Large intestine (tissue), 3 donors: ENCODE measurements at regions not wholly inside any gene's neighbourhood (a gene's known extent, or its start where the extent isn't known, plus 50 kb on each side); places are given as distances from the start of the nearest gene placed in this dataset.
"Not testable (repeated sequence)": the region's sequence is repeated elsewhere in the genome, so short reads cannot be mapped to it uniquely, and the experiment has no call there.

Experiments used
- DNase-seq, 2 donors: peaks; one replicate each; pipeline versions ENCODE4 v3.0.0 to v3.0.0-alpha.2; 2013
- H3K27ac ChIP-seq: one replicate; pipeline ENCODE4 v1.5.1; 2013; ENCODE audit warnings: low read length
- H3K27me3 ChIP-seq: 2 replicates; pipeline ENCODE4 v1.6.1; 2013; ENCODE audit warnings: low read length; ENCODE audit not compliant: control insufficient read depth, insufficient read depth
- H3K36me3 ChIP-seq: 2 replicates; pipeline ENCODE4 v1.6.1; 2013; ENCODE audit warnings: low read length; ENCODE audit not compliant: control insufficient read depth, insufficient read depth
- H3K4me1 ChIP-seq: one replicate; pipeline ENCODE4 v1.6.1; 2013; ENCODE audit warnings: low read length; ENCODE audit not compliant: control insufficient read depth, insufficient read depth
- H3K4me3 ChIP-seq: one replicate; pipeline ENCODE4 v1.5.1; 2013; ENCODE audit warnings: low read length
- H3K9me3 ChIP-seq: one replicate; pipeline ENCODE4 v1.6.1; 2013; ENCODE audit warnings: mild to moderate bottlenecking, low read depth, low read length, moderate library complexity; ENCODE audit not compliant: control insufficient read depth
- WGBS: methylation state at CpG from one replicate; pipeline ENCODE4 v1.1.5; 2013; ENCODE audit warnings: low lambda C conversion rate; ENCODE audit not compliant: insufficient coverage; 5-methylcytosine and 5-hydroxymethylcytosine counted together

DNA sequence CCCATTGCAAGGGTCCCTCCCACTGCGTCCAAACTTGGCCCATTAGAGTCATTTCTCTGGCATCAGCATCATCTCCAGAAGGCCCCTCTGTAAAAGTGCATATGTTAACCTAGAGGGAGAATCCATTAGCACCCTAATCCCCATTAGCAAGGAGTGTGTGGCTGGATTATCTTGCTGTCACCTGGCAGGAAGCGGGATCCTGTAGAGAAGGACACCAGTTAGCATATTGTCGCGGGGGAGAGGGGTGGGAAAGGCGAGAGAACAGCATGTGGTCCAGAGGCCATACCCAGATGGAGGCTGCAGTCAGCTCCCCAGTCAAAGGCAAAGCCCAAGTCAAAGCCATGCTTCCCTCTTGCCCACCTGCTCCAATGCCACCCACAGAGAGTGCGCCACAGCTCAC is 64.0 kb downstream of the OLIG1 start:
- Histone ChIP-seq H3K27ac (no peak overlapping the region), H3K4me1 (no peaks in the 10 kb centered on the region), H3K36me3 (no peaks in the 10 kb centered on the region), H3K27me3 (peaks cover 42% of the 10 kb centered on the region), H3K4me3 (no peak overlapping the region), H3K9me3 (no peaks in the 10 kb centered on the region)
- DNase-seq, result no peak
- WGBS, result no CpG with 5 or more reads among the region's 6 CpGs

DNA sequence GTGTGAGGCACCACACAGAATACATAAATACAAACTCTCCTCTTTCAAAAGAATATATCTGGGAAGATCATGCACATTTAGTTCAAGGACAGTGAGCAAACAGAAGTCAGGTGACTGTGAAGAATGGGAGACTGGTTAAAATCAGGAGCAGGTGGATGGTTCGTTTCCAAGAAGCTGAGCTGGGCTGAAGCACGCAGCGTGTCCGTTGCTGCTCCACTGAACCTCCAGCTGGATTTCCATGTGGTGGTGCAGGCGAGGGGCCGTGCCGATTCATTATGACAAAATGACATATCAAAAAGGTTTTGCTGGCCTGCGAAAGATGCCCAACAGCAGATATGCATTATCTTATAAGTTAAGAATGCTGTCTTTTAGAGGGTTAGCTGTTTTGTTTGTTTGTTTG is 66.0 kb downstream of the OLIG1 start:
- Histone ChIP-seq H3K9me3 (no peaks in the 10 kb centered on the region), H3K4me1 (no peaks in the 10 kb centered on the region), H3K36me3 (no peaks in the 10 kb centered on the region), H3K27ac (no peak overlapping the region), H3K4me3 (no peak overlapping the region), H3K27me3 (peaks cover 54% of the 10 kb centered on the region)
- no peak for DNase-seq
- whole genome bisulfite sequencing, result no CpG with 5 or more reads among the region's 8 CpGs

DNA sequence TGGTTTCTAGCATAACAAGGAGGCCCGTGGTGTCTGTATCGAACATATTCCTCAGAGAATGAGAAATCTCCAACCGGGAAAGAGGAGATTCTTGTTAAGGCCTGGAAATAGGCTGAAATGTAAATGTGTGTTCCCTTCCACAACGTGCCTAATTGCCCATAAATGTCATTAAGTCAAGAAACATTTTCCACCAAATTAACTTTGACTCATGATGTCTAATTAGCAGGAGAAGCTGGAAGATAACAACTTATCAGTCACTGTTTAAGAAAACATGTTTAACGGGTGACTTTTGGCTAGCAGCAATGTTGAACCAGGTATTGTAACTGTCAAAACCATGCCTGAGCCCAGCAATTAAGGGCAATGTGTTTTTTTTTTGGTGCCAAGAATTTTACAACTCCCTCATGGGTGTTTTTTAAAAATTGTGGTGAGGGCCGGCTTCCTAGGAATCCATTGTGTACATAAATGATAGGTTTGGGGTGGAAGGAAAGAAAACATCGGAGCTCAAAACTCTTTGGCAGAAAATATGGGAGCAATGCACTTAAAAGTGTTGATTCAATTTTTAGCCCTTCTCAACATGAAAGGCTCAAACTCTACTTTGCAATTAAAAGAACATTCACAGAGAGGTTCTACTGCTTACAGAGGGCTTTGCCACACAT is 67.0 kb downstream of the OLIG1 start:
- H3K27me3 ChIP-seq, result peaks cover 46% of the 10 kb centered on the region

GRCh38 chr21:33139084-33139483 is 69.1 kb downstream of the OLIG1 start:
- peaks cover 38% of the 10 kb centered on the region for H3K27me3 ChIP-seq
- no peaks in the 10 kb centered on the region for H3K36me3 ChIP-seq
- no peak overlapping the region for H3K4me3 ChIP-seq
- no peak overlapping the region for H3K27ac ChIP-seq
- no peaks in the 10 kb centered on the region for H3K4me1 ChIP-seq
- no peak for DNase-seq
- H3K9me3 ChIP-seq, result no peaks in the 10 kb centered on the region
- 40% methylated on average over 1 of the region's 18 CpGs for WGBS

More for the DNA sequence above, 67.0 kb downstream of the OLIG1 start:
- H3K36me3 ChIP-seq, result no peaks in the 10 kb centered on the region
- no peak overlapping the region for H3K4me3 ChIP-seq
- WGBS, result 34% methylated on average over 3 of the region's 7 CpGs
- no peaks in the 10 kb centered on the region for H3K4me1 ChIP-seq
- no peaks in the 10 kb centered on the region for H3K9me3 ChIP-seq
- no peak overlapping the region for H3K27ac ChIP-seq
- DNase-seq, result no peak

- H3K36me3 ChIP-seq, result no peaks in the 10 kb centered on the region
- no peaks in the 10 kb centered on the region for H3K4me1 ChIP-seq
- H3K27ac ChIP-seq, result no peak overlapping the region
- no peaks in the 10 kb centered on the region for H3K9me3 ChIP-seq
- peaks cover 32% of the 10 kb centered on the region for H3K27me3 ChIP-seq
- no peak for DNase-seq
- no peak overlapping the region for H3K4me3 ChIP-seq
- WGBS, result no CpG with 5 or more reads among the region's 2 CpGs
These were observed 70.3 kb downstream of the OLIG1 start for GRCh38 chr21:33140288-33140687.

DNA sequence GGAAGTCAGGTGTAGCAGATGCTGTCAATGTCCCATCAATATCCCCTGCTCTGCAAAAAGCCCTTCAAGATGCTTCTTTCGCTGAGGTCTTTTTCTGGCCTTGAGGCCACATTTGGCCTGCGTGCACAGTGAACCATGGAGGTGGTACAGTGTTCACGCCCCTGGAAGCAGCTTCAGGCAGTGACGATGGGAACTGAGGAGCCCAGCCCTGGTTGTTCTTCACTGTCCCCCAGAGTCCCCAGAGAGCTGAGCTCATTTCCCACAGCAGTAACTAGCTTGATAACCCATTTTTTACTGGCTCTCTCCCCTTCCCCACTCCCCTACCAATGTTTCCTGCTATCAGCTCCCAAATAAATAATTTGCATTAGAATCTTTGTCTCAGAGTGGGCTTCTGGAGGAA is 76.5 kb downstream of the OLIG1 start:
- H3K4me1 ChIP-seq, result no peaks in the 10 kb centered on the region
- H3K27ac ChIP-seq, result no peak overlapping the region
- no peaks in the 10 kb centered on the region for H3K9me3 ChIP-seq
- DNase-seq, result no peak
- no peak overlapping the region for H3K4me3 ChIP-seq
- peaks cover 23% of the 10 kb centered on the region for H3K27me3 ChIP-seq
- WGBS, result no CpG with 5 or more reads among the region's 4 CpGs
- no peaks in the 10 kb centered on the region for H3K36me3 ChIP-seq

DNA sequence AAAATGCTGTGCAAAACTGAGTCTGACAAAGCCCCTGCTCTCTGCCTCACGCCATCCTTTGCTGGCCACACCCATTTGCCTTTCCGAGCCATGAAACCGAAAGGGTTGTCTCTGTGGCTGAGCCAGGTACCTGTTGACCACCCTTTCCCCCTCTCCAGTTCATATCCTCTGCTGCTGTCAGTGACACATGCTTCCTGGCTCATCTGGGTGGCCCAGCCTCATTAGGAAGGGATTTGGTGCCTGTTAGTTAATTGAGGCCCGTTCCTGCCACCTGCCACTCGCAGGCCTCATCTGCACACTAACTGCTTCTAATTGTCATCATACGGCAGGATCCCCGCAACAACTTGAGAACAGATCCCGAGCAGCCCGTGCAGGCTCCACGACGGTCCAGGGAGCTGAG is 79.2 kb downstream of the OLIG1 start:
- WGBS, result no CpG with 5 or more reads among the region's 11 CpGs
- H3K9me3 ChIP-seq, result no peaks in the 10 kb centered on the region
- peaks cover 41% of the 10 kb centered on the region for H3K27me3 ChIP-seq
- H3K4me3 ChIP-seq, result no peak overlapping the region
- H3K4me1 ChIP-seq, result no peaks in the 10 kb centered on the region
- H3K36me3 ChIP-seq, result no peaks in the 10 kb centered on the region
- no peak for DNase-seq
- no peak overlapping the region for H3K27ac ChIP-seq

DNA sequence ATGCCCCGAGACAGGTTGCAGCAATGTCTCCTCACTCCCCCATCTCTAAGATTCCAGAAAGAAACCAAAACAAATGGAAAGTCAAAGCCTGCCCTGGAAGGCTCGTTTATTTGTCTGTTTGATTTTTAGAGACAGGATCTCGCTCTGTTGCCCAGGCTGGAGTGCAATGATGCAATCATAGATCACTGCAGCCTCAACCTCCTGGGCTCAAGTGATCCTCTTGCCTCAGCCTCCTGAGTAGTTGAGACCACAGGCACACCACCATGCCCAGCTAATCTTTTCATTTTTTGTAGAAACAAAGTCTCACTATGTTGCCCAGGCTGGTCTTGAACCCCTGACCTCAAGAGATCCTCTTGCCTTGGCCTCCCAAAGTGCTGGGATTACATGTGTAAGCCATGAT is 78.8 kb upstream of the IFNAR2 start:
- not testable (repeated sequence) for H3K27ac ChIP-seq, DNase-seq, H3K9me3 ChIP-seq, H3K4me3 ChIP-seq, H3K36me3 ChIP-seq, H3K4me1 ChIP-seq
- WGBS, result no CpG with 5 or more reads among the region's 3 CpGs
- peaks cover 32% of the 10 kb centered on the region for H3K27me3 ChIP-seq

DNA sequence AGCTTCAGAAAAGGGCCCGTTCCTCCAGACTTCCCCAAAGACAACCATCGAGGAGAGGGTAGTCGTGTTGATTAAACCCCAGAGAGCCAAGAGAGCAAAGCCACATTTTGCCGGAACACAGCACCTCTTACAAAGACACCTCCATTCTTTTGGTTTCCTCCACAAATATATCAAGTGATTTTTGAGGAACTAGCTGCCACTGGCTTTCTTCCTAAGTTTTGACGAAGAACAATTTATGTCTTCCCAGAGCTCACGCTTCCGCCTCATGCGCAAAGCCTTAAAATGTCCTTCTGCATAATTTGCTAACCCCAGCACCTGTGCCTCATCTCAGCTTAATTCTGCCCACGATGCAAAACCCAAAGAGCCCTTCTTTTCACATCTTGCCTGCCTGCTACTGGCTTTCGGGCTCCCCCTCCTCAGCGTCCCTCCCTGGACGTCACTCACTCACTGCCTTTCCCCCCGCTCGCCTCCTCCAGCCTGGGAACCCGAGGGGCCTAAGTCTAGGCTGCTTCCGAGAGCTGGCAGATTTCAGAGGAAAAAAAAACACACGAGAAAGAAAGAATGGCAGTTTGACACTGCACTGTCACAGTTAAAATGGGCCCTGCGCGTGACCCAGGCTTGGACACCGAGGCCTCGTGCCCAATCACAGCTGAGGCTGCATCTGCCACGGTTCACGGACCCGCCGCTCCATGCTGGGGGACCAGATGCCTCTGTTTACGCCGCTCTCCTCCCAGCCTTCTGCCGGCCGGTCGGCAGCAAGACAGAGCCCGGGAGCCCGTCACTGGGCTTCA is 77.6 kb upstream of the IFNAR2 start:
- DNase-seq, result no peak
- Histone ChIP-seq H3K4me3 (no peak overlapping the region), H3K27me3 (peaks cover 29% of the 10 kb centered on the region), H3K36me3 (no peaks in the 10 kb centered on the region), H3K9me3 (no peaks in the 10 kb centered on the region), H3K4me1 (no peaks in the 10 kb centered on the region), H3K27ac (no peak overlapping the region)
- no CpG with 5 or more reads among the region's 32 CpGs for WGBS

DNA sequence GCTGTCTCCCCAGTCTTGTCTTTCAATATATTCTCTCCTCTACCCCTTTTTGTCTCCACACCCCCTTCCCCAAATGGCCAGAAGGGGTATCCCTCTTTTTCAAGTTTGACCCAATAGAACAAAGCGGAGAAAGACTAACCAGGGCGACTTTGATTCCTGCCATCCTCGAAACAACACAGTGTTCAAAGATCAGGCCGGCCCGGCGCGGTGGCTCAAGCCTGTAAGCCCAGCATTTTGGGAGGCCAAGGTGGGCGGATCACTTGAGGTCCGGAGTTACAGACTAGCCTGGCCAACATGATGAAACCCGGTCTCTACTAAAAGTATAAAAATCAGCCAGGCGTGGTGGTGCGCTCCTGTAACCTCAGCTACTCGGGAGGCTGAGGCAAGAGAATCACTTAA is 77.0 kb upstream of the IFNAR2 start:
- no peaks in the 10 kb centered on the region for H3K4me1 ChIP-seq
- WGBS, result no CpG with 5 or more reads among the region's 13 CpGs
- no peaks in the 10 kb centered on the region for H3K9me3 ChIP-seq
- no peaks in the 10 kb centered on the region for H3K36me3 ChIP-seq
- no peak overlapping the region for H3K4me3 ChIP-seq
- no peak overlapping the region for H3K27ac ChIP-seq
- DNase-seq, result no peak
- H3K27me3 ChIP-seq, result peaks cover 32% of the 10 kb centered on the region

- peaks cover 31% of the 10 kb centered on the region for H3K27me3 ChIP-seq
- H3K4me3 ChIP-seq, result no peak overlapping the region
- WGBS, result 64% methylated on average over 1 of the region's 1 CpG
- no peaks in the 10 kb centered on the region for H3K36me3 ChIP-seq
- no peaks in the 10 kb centered on the region for H3K4me1 ChIP-seq
- no peak overlapping the region for H3K27ac ChIP-seq
- no peak for DNase-seq
- no peaks in the 10 kb centered on the region for H3K9me3 ChIP-seq
These were observed 74.7 kb upstream of the IFNAR2 start for GRCh38 chr21:33155005-33155404.
